HEK293 (cell line): ENCODE measurements at regions not wholly inside any gene's neighbourhood (a gene's known extent, or its start where the extent isn't known, plus 50 kb on each side); places are given as distances from the start of the nearest gene placed in this dataset.

Experiments
- CTCF ChIA-PET: fragments of 350-600 bp; formaldehyde crosslinking; extraction: SDS; loops from one replicate; lab custom pipeline; 2021; ENCODE audit warnings: antibody characterized with exemption; lab: Yijun Ruan, JAX
- POLR2A ChIA-PET: fragments of 300-600 bp; formaldehyde crosslinking; extraction: SDS; loops from one replicate; lab custom pipeline; 2020; ENCODE audit warnings: antibody characterized with exemption, inconsistent platforms; lab: Yijun Ruan, JAX
- H3K27ac ChIP-seq: fragments of 200-500 bp; sonication (Bioruptor generic); 2 replicates; pipeline ENCODE4 v1.5.1; 2014; ENCODE audit warnings: low read depth, low read length, control low read depth, inconsistent platforms; ENCODE audit errors: extremely low read depth
- H3K36me3 ChIP-seq, 2 experiments: fragments of 200-500 bp in 1 of 2; sonication (Bioruptor generic) in 1 of 2; 1 replicate in 1 of 2; 2 replicates in 1 of 2; pipeline ENCODE4 v1.5.1; 2014 to 2017; ENCODE audit warnings: inconsistent platforms in 2 of 2, low read length in 2 of 2; ENCODE audit not compliant: control insufficient read depth in 2 of 2, insufficient read depth in 1 of 2
- H3K4me1 ChIP-seq: fragments of 200-500 bp; sonication (Bioruptor generic); 2 replicates; pipeline ENCODE4 v1.5.1; 2014; ENCODE audit warnings: mild to moderate bottlenecking, low read length, inconsistent platforms; ENCODE audit not compliant: control insufficient read depth, insufficient read depth
- H3K4me3 ChIP-seq: 2 replicates; pipeline ENCODE4 v1.5.1; 2011; ENCODE audit warnings: low read depth, mild to moderate bottlenecking, control low read depth, low read length, moderate library complexity
- H3K9me3 ChIP-seq: fragments of 200-500 bp; sonication (Bioruptor generic); 2 replicates; pipeline ENCODE4 v1.5.1; 2014; ENCODE audit warnings: low read depth, low read length, inconsistent platforms; ENCODE audit not compliant: control insufficient read depth, insufficient read depth
- AEBP2 ChIP-seq: fragments of 450-650 bp; formaldehyde crosslinking; IDR thresholded peaks from 2 replicates; pipeline ENCODE4 v1.5.1; 2016; ENCODE audit warnings: missing biosample characterization, missing genetic modification characterization, borderline replicate concordance
- BCL11A ChIP-seq: fragments of 450-650 bp; formaldehyde crosslinking; IDR thresholded peaks from 2 replicates; pipeline ENCODE4 v1.5.1; 2016; ENCODE audit warnings: low read depth, missing biosample characterization, missing genetic modification characterization
- HOXA7 ChIP-seq: sonication (generic); formaldehyde crosslinking; IDR thresholded peaks from 2 replicates; pipeline ENCODE4 v1.8.1; 2022; ENCODE audit warnings: missing genetic modification reagents, borderline replicate concordance
- HOXD13 ChIP-seq: sonication (generic); formaldehyde crosslinking; IDR thresholded peaks from 2 replicates; pipeline ENCODE4 v1.8.0; 2022; ENCODE audit warnings: missing genetic modification reagents, borderline replicate concordance
- IKZF3 ChIP-seq: fragments of 450-650 bp; IDR thresholded peaks from 2 replicates; pipeline ENCODE4 v1.5.0; 2018; ENCODE audit warnings: missing biosample characterization, mild to moderate bottlenecking, missing genetic modification characterization, moderate library complexity
- INSM2 ChIP-seq: fragments of 450-650 bp; formaldehyde crosslinking; IDR thresholded peaks from 2 replicates; pipeline ENCODE4 v1.5.1; 2016; ENCODE audit warnings: missing biosample characterization, missing genetic modification characterization
- PBX3 ChIP-seq: sonication (generic); formaldehyde crosslinking; IDR thresholded peaks from 2 replicates; pipeline ENCODE4 v1.8.1; 2022; ENCODE audit warnings: mild to moderate bottlenecking, moderate library complexity, missing genetic modification reagents
- SCRT2 ChIP-seq: fragments of 450-650 bp; formaldehyde crosslinking; IDR thresholded peaks from 2 replicates; pipeline ENCODE4 v1.5.1; 2016; ENCODE audit warnings: missing biosample characterization, missing genetic modification characterization
- SP3 ChIP-seq: fragments of 450-650 bp; formaldehyde crosslinking; IDR thresholded peaks from 2 replicates; pipeline ENCODE4 v1.5.1; 2016; ENCODE audit warnings: missing biosample characterization, missing genetic modification characterization
- YY1 ChIP-seq: fragments of 450-650 bp; formaldehyde crosslinking; IDR thresholded peaks from 2 replicates; pipeline ENCODE4 v1.5.1; 2018; ENCODE audit warnings: missing biosample characterization, missing genetic modification characterization
- ZBTB26 ChIP-seq: fragments of 450-650 bp; formaldehyde crosslinking; optimal IDR thresholded peaks from 2 replicates; pipeline ENCODE3; 2016; ENCODE audit warnings: missing biosample characterization, mild to moderate bottlenecking, missing genetic modification characterization
- ZBTB6 ChIP-seq: fragments of 450-650 bp; formaldehyde crosslinking; IDR thresholded peaks from 2 replicates; pipeline ENCODE4 v1.5.1; 2017; ENCODE audit warnings: missing biosample characterization, missing genetic modification characterization
- ZNF10 ChIP-seq: fragments of 450-650 bp; formaldehyde crosslinking; IDR thresholded peaks from 2 replicates; pipeline ENCODE4 v1.5.1; 2017; ENCODE audit warnings: missing biosample characterization, missing genetic modification characterization
- ZNF121 ChIP-seq: fragments of 450-650 bp; formaldehyde crosslinking; IDR thresholded peaks from 2 replicates; pipeline ENCODE4 v1.5.1; 2016; ENCODE audit warnings: missing biosample characterization, missing genetic modification characterization
- ZNF155 ChIP-seq: fragments of 450-650 bp; formaldehyde crosslinking; IDR thresholded peaks from 2 replicates; pipeline ENCODE4 v1.5.1; 2016; ENCODE audit warnings: missing biosample characterization, missing genetic modification characterization
- ZNF169 ChIP-seq: fragments of 450-650 bp; formaldehyde crosslinking; IDR thresholded peaks from 2 replicates; pipeline ENCODE4 v1.5.1; 2016; ENCODE audit warnings: missing biosample characterization, missing genetic modification characterization
- ZNF19 ChIP-seq: fragments of 450-650 bp; formaldehyde crosslinking; IDR thresholded peaks from 2 replicates; pipeline ENCODE4; 2016; ENCODE audit warnings: missing biosample characterization, missing genetic modification characterization, low read depth
- ZNF223 ChIP-seq: fragments of 450-650 bp; formaldehyde crosslinking; IDR thresholded peaks from 2 replicates; pipeline ENCODE4 v1.5.1; 2016; ENCODE audit warnings: missing biosample characterization, missing genetic modification characterization
- ZNF280D ChIP-seq: fragments of 450-650 bp; formaldehyde crosslinking; IDR thresholded peaks from 2 replicates; pipeline ENCODE4 v1.5.1; 2016; ENCODE audit warnings: missing biosample characterization, missing genetic modification characterization
- ZNF324 ChIP-seq: fragments of 450-650 bp; formaldehyde crosslinking; IDR thresholded peaks from 2 replicates; pipeline ENCODE4 v1.5.1; 2016; ENCODE audit warnings: missing biosample characterization, missing genetic modification characterization
- ZNF394 ChIP-seq: fragments of 450-650 bp; formaldehyde crosslinking; IDR thresholded peaks from 2 replicates; pipeline ENCODE4 v1.5.1; 2016; ENCODE audit warnings: missing biosample characterization, missing genetic modification characterization, mild to moderate bottlenecking, moderate library complexity, borderline replicate concordance
- ZNF514 ChIP-seq: fragments of 450-650 bp; formaldehyde crosslinking; IDR thresholded peaks from 2 replicates; pipeline ENCODE4 v1.5.1; 2016; ENCODE audit warnings: missing biosample characterization, missing genetic modification characterization
- ZNF521 ChIP-seq: fragments of 450-650 bp; formaldehyde crosslinking; IDR thresholded peaks from 2 replicates; pipeline ENCODE4 v1.5.1; 2017; ENCODE audit warnings: missing biosample characterization, mild to moderate bottlenecking, missing genetic modification characterization
- ZNF561 ChIP-seq: fragments of 450-650 bp; IDR thresholded peaks from 2 replicates; pipeline ENCODE4 v1.5.1; 2018; ENCODE audit warnings: missing biosample characterization, missing genetic modification characterization, borderline replicate concordance
- ZNF660 ChIP-seq: fragments of 450-650 bp; IDR thresholded peaks from 2 replicates; pipeline ENCODE4 v1.5.1; 2018; ENCODE audit warnings: missing biosample characterization, mild to moderate bottlenecking, missing genetic modification characterization
- ZSCAN18 ChIP-seq: fragments of 450-650 bp; formaldehyde crosslinking; IDR thresholded peaks from 2 replicates; pipeline ENCODE4 v1.5.1; 2016; ENCODE audit warnings: missing biosample characterization, missing genetic modification characterization

GRCh38 chr16:76856112-76856511 lies 334.9 kb upstream of the MON1B start (continued):
- TF ChIP-seq ZBTB26 (tag by site-specific recombination) (no peak), ZNF660 (tag by site-specific recombination) (no peak), ZBTB6 (no peak)

GRCh38 chr16:76857402-76857801 lies 333.6 kb upstream of the MON1B start:
- no peak for TF ChIP-seq ZNF514 (tag by site-specific recombination)
- no peak for TF ChIP-seq ZNF324 (tag by site-specific recombination)
- TF ChIP-seq AEBP2 (tag by site-specific recombination) = no peak
- no peak for TF ChIP-seq PBX3
- TF ChIP-seq ZNF19 (tag by site-specific recombination) = no peak
- no peak for TF ChIP-seq ZNF394 (tag by site-specific recombination)
- no peak for TF ChIP-seq BCL11A
- no peak for TF ChIP-seq IKZF3 (tag by site-specific recombination)
- no peak for TF ChIP-seq ZNF223
- TF ChIP-seq ZNF10 = no peak
- TF ChIP-seq ZNF121 = no peak
- no peak for TF ChIP-seq ZSCAN18 (tag by site-specific recombination)
- no peak for TF ChIP-seq HOXD13
- no peak for TF ChIP-seq ZNF521
- TF ChIP-seq YY1 (tag by site-specific recombination) = no peak
- TF ChIP-seq SCRT2 = no peak
- TF ChIP-seq ZNF169 (tag by site-specific recombination) = no peak
- TF ChIP-seq, all 188 proteins: peak for 0
- H3K36me3 ChIP-seq = no peaks in the 10 kb centered on the region
- no peak overlapping the region for H3K4me3 ChIP-seq
- ChIA-PET CTCF (no interaction called here), POLR2A (no interaction called here)
- H3K9me3 ChIP-seq = no peaks in the 10 kb centered on the region
- H3K4me1 ChIP-seq = no peaks in the 10 kb centered on the region
- no peak overlapping the region for H3K27ac ChIP-seq

GRCh38 chr16:76862901-76863300 lies 328.1 kb upstream of the MON1B start:
- no peak overlapping the region for H3K27ac ChIP-seq
- H3K36me3 ChIP-seq = no peaks in the 10 kb centered on the region
- H3K4me3 ChIP-seq = no peak overlapping the region
- POLR2A ChIA-PET = no interaction called here
- CTCF ChIA-PET = no interaction called here
- no peaks in the 10 kb centered on the region for H3K4me1 ChIP-seq
- H3K9me3 ChIP-seq = no peaks in the 10 kb centered on the region
- TF ChIP-seq ZNF280D = no peak
- TF ChIP-seq HOXA7 (CRISPR knock-in tag) = no peak
- no peak for TF ChIP-seq ZNF561
- TF ChIP-seq ZNF155 (tag by site-specific recombination) = no peak
- TF ChIP-seq INSM2 (tag by site-specific recombination) = no peak
- no peak for TF ChIP-seq SP3 (tag by site-specific recombination)
